ENCODE measurements at regions not wholly inside any gene's neighbourhood (a gene's known extent, or its start where the extent isn't known, plus 50 kb on each side); places are given as distances from the start of the nearest gene placed in this dataset.

DNA sequence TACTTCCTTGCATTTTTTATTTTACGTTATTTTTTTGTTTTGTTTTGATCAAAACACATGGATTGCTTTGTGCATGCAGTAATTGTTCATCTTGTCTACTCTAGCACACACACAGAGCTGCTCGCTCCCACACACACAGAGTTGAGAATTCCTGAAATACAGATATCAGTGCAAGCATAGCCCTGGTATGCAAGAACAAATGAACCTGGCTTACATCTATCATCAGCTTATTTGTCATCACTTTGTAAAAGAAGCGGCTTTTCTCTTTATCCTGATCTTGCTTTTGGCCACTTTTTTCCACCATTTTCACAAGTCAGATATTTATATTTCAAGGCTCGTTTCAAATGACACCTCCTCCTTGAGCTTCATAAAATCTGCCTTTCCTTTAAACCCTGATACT is 1435.7 kb downstream of the MAT2B start:
- no peak for DNase-seq

DNA sequence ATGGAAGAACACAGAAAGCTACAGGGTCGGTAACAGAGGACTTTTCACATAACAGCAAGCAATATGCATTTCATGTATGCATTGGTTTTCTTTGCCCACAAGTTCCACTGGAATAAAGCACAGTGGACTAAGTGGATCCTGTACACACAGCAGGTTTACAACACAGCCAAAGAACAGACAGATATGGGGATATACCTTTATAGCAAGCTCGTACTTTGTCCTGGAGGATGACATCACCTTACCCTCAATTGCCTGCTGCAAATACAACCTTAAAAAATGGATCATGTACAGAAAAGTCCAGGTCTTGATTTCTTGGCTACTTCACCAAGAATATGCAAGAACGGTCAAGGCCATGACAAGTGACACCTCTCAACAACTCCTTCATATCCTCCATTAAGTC is 1445.5 kb downstream of the MAT2B start:
- no peak for DNase-seq

DNA sequence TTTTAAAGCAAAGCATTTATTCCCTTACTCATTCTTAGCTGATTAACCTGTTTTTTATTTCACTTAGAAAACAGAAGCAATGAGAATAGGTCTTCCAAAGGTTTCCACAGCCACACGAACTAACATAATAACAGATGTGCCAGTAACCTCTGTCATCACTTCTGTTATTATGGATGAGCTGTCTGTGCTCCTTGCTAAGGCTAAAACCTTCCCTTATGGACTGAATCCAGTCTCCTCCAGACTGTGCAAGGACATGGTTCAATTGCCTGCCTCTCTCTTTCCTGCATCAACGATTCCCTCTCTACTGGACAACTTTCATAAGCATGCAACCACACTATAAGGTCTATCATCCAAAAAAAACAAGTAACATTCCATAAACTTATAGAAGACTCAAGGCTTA is 1446.2 kb downstream of the MAT2B start:
- DNase-seq: no peak

GRCh38 chr5:164958688-164959087 is 1453.3 kb downstream of the MAT2B start:
- no peak for DNase-seq

DNA sequence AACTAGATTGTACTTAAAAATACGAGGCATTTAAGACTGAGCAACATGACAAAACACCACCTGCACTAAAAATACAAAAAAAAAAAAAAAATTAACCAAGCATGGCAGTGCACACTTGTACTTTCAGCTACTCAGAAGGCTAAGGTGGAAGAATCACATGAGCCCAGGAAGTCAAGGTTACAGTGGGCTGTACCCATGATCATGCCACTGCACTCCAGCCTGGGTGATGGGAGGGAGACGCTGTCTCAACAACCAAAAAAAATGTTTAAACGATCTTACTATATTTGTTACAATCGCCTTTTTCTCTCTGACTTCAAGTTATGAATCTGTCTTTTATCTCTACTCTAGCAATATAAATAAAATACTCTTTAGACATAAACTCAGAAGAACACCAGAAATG is 1454.3 kb downstream of the MAT2B start:
- DNase-seq: no peak

- no peak for DNase-seq
Measured at GRCh38 chr5:164962329-164962961, 1457.0 kb downstream of the MAT2B start.

- DNase-seq: no peak
Measured at GRCh38 chr5:164966611-164967010, 1461.2 kb downstream of the MAT2B start.

DNA sequence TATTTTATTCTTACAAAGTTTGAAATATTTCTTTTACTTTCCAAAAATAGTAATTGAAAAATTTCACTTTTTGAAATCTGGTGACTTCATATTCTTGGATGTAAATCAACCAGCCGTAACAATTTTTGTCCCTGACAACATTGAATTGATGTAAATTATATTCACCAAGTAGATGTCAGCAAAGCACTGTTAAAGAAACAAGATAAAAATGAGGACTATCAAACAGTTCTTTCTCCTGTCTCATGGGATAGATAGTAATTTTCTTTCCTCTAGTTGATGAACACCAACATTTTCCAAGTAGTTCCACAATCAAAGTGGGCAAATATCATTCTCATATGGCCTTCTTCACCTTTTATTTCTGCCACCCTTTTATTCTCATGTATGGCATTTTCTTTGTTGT is 1461.9 kb downstream of the MAT2B start:
- DNase-seq: no peak

DNA sequence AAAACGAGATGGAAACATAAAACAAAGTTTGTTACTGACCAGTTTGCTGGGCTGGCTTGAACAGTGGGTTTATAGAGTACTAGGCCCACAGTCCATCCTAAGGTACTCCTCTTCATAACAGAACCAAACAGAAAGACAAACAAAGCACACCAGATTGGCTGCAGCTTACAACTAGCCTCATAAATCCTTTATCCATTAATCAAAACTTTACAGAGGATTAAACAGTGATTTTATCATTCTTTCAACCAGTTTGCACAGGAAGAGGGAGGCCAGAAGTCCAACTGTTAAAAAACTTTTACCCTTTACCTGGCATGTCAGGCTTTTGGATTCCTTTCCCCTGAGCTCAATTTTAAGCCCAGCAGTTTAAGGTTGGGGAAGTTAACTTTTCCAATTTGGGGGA is 1467.6 kb downstream of the MAT2B start:
- DNase-seq: no peak

- no peak for DNase-seq
Measured at GRCh38 chr5:164975986-164976385, 1470.6 kb downstream of the MAT2B start.

DNA sequence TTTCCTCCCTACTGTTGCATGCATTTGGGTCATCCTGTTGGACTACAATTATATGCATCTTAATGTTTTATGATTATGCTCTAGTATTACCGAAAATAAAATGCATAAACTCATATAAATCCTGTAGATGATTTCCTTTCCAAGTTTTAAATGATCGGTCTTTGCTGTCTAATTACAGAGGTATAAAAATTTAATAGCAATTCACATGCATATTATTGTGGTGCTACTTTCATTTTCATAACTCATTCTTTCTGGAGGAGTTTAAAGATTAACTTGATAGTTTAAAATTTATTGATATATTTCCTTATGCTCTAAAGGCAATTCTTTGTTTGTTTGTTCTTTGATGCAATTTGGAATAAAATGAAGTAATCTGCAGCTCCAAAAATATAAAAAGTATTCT is 1475.1 kb downstream of the MAT2B start:
- no peak for DNase-seq

DNA sequence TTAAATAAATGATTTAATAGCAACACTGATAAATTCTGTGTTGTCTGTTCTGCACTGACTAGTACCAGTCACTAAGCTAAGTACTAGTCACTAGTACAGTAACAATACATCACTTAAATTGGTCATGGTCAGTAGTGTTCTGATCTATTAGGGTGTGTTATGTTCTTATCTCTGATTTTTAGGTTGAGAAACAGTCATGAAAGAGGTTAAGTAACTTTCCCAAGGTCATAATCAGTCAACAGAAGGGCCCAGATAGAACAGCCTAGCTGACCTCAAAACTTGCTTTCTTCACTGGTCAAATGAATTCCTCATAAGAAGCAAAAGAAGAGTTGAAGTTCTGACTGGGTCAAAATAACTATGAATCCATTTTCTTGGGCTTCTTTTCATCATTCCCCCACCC is 1492.7 kb downstream of the MAT2B start:
- no peak for DNase-seq

GRCh38 chr5:164998590-164998989 is 1493.2 kb downstream of the MAT2B start:
- DNase-seq: no peak

DNA sequence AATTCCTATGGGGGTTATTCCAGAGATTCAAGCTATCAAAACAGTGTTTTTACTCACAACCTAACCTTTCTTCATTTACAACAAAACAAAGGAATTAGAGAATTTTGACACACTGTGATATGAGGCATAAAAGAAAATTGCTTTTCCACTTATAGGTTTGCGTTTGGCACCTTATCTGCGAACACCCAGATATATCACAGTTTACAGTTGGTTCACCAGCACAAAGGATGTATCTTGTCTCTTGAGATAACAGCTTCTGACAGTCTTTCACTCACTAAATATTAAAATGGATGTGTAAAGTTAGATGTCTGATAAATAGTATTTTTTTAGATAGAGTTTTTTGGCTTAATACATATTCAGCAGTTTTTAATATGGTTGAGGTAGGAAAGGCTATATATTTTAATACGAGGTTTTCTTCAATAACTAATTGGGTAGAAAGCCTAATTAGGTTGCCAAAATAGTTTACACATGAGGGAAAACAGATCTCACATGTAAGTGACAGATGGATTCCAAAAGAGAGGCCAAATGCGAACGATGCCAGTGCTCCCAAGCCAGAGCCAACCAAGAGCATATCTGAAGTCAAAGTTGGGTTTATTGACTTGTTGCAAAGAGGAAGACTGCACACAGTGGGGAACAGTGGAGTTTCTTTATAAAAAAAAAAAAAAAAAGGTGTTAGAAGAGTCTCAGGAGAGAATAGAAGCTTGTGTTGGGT is 1495.2 kb downstream of the MAT2B start:
- DNase-seq: no peak

- no peak for DNase-seq
Measured at GRCh38 chr5:165003283-165003682, 1497.9 kb downstream of the MAT2B start.

- DNase-seq: no peak
Measured at GRCh38 chr5:165004175-165004574, 1498.8 kb downstream of the MAT2B start.

GRCh38 chr5:165014439-165014838 is 1509.0 kb downstream of the MAT2B start:
- DNase-seq: no peak

GRCh38 chr5:165015126-165015525 is 1509.7 kb downstream of the MAT2B start:
- DNase-seq: no peak

DNA sequence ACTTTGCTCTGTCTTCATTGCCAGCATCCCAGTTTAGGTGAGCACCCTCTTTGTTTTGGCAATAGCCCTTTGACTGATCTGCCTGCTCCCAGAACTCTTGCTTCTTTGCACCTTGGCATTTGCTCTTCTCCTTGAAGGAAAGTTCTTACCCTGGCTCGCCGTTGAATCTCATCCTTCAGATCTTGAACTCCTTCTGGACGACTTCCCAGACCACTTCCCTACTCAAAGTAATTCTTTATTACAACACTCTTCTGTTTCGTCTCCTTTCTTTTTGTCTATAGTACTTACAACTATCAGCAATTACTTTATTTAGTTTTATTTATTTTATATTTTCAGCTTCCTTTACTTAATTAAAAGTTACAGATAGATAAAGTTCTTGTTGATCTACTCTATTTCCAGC is 1510.1 kb downstream of the MAT2B start:
- DNase-seq: no peak

DNA sequence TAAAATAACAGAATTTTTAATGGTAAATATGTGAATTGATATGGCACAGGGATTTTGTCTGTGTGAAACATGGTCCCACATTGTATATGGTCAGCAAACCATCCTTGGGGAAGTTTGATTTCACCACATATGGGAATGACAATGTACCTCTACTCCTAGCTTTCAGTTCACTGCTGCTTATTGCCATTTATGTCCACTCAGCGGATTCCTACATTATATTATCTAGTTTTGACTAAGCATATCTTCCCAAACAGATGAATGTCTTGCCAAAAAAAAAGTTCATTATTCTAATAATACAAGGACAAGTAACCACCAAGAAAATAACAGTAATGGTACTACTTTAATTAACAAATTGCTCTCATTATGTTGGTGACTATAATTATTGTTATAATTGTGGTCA is 1521.6 kb downstream of the MAT2B start:
- DNase-seq: no peak

GRCh38 chr5:165028356-165028755 is 1522.9 kb downstream of the MAT2B start:
- DNase-seq: no peak

GRCh38 chr5:165029099-165029870 is 1523.9 kb downstream of the MAT2B start:
- DNase-seq: no peak

- DNase-seq: no peak
Measured at GRCh38 chr5:165030971-165031370, 1525.6 kb downstream of the MAT2B start.

GRCh38 chr5:165031371-165031770 is 1526.0 kb downstream of the MAT2B start:
- DNase-seq: no peak
